ENCODE measurements at regions not wholly inside any gene's neighbourhood (a gene's known extent, or its start where the extent isn't known, plus 50 kb on each side); places are given as distances from the start of the nearest gene placed in this dataset.
"Not testable (repeated sequence)": the region's sequence is repeated elsewhere in the genome, so short reads cannot be mapped to it uniquely, and the experiment has no call there.

DNA sequence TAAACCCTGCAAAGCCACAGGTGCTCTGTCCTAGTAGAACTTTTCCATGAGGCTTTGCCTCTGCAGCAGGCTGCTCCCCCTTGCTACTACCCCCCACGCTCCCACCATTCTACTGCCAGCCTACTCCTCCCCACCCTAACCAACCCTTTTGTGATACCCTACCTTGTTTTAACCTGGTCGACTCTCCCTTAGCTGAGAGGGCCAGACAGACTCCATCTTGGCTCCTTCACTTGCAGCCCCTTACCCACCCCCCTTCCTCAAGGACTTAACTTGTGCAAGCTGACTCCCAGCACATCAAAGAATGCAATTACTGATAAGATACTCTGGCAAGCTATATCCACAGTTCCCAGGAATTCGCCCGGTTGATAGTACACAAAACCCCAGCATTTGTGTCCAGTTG is 267.9 kb downstream of the POTED start:
- H4K8ac ChIP-seq (ENCODE audit: low read depth, low read length); DNase-seq; H3K4me2 ChIP-seq (ENCODE audit: low read length); H3K79me1 ChIP-seq (ENCODE audit: low read length); H4K12ac ChIP-seq (ENCODE audit: low read depth, low read length); H3K4ac ChIP-seq (ENCODE audit: low read depth, low read length); H3K18ac ChIP-seq (ENCODE audit: low read length); H3K36me3 ChIP-seq (ENCODE audit: control insufficient read depth in 1 of 2, insufficient read depth in 2 of 2, low read length in 2 of 2); H2BK5ac ChIP-seq (ENCODE audit: low read depth, low read length, poor library complexity); H2BK120ac ChIP-seq (ENCODE audit: insufficient read depth, low read length, poor library complexity); H2BK12ac ChIP-seq (ENCODE audit: low read length); H2AFZ ChIP-seq (ENCODE audit: insufficient read depth, low read length, poor library complexity); H4K91ac ChIP-seq (ENCODE audit: low read depth, low read length); H3K27ac ChIP-seq (ENCODE audit: low read depth, low read length); H3K27me3 ChIP-seq (ENCODE audit: insufficient read depth, low read length); H3K4me1 ChIP-seq (ENCODE audit: control insufficient read depth in 1 of 2, insufficient read depth in 2 of 2, low read length in 2 of 2); H3K4me3 ChIP-seq (ENCODE audit: low read depth, low read length); H3K23ac ChIP-seq (ENCODE audit: low read length); H2AK5ac ChIP-seq (ENCODE audit: low read length); H3K9ac ChIP-seq (ENCODE audit: low read length); H3K79me2 ChIP-seq (ENCODE audit: control insufficient read depth, insufficient read depth, low read length, poor library complexity); H3K14ac ChIP-seq (ENCODE audit: low read length): not testable (repeated sequence)
- peaks cover 16% of the 10 kb centered on the region for H3K9me3 ChIP-seq (ENCODE audit: insufficient read depth, low read depth, low read length)
- no CpG with 5 or more reads among the region's 4 CpGs for WGBS (ENCODE audit: extremely low coverage, insufficient coverage, insufficient read length)

DNA sequence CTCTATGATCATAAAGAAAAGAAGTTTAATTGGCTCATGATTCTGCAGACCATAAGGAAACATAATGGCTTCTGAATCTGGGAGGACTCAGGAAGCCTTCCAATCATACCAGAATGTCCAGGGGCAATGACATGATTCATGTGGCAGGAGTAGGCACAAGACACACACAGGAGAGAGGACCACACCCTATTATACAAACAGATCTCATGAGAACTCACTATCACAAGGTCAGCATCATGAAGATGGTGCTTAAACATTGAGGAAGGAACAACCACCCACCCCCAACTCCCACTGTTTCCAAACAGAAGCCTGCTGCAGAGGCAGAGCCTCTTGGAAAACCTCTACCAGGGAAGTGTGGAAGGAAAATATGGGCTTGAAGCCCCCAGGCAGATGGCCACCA is 267.4 kb downstream of the POTED start:
- not testable (repeated sequence) for H3K79me1 ChIP-seq (ENCODE audit: low read length)

DNA sequence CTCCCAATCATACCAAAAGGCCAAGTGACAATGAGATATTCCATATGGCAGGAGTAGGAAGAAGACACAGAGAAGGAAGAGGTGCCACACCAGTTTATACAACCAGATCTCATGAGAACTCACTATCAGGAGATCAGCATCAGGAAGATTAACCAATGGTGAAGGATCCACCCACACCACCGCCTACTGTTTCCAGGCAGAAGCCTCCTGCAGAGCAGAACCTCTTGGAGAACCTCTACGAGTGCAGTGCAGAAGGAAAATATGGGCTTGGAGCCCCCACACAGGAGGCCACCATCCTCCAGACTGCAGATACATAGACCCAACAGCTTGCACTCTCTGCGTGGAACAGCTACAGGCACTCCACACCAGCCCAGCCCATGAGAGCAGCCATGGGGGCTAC is 264.4 kb downstream of the POTED start:
- not testable (repeated sequence) for H3K4ac ChIP-seq (ENCODE audit: low read depth, low read length); H3K4me3 ChIP-seq (ENCODE audit: low read depth, low read length); H3K27me3 ChIP-seq (ENCODE audit: insufficient read depth, low read length); H3K79me1 ChIP-seq (ENCODE audit: low read length); H2BK5ac ChIP-seq (ENCODE audit: low read depth, low read length, poor library complexity); H2AFZ ChIP-seq (ENCODE audit: insufficient read depth, low read length, poor library complexity); H3K27ac ChIP-seq (ENCODE audit: low read depth, low read length); H4K91ac ChIP-seq (ENCODE audit: low read depth, low read length); H3K18ac ChIP-seq (ENCODE audit: low read length); H3K14ac ChIP-seq (ENCODE audit: low read length); H3K23ac ChIP-seq (ENCODE audit: low read length); H3K79me2 ChIP-seq (ENCODE audit: control insufficient read depth, insufficient read depth, low read length, poor library complexity); H4K12ac ChIP-seq (ENCODE audit: low read depth, low read length); H3K9ac ChIP-seq (ENCODE audit: low read length); H4K8ac ChIP-seq (ENCODE audit: low read depth, low read length); H3K36me3 ChIP-seq (ENCODE audit: control insufficient read depth in 1 of 2, insufficient read depth in 2 of 2, low read length in 2 of 2); H2BK12ac ChIP-seq (ENCODE audit: low read length); H2BK120ac ChIP-seq (ENCODE audit: insufficient read depth, low read length, poor library complexity); H3K4me1 ChIP-seq (ENCODE audit: control insufficient read depth in 1 of 2, insufficient read depth in 2 of 2, low read length in 2 of 2); H2AK5ac ChIP-seq (ENCODE audit: low read length); DNase-seq; H3K4me2 ChIP-seq (ENCODE audit: low read length)
- peaks cover 16% of the 10 kb centered on the region for H3K9me3 ChIP-seq (ENCODE audit: insufficient read depth, low read depth, low read length)
- no CpG with 5 or more reads among the region's 3 CpGs for WGBS (ENCODE audit: extremely low coverage, insufficient coverage, insufficient read length)

More for the DNA sequence above, 267.4 kb downstream of the POTED start:
- H3K14ac ChIP-seq (ENCODE audit: low read length); H4K12ac ChIP-seq (ENCODE audit: low read depth, low read length); H2AFZ ChIP-seq (ENCODE audit: insufficient read depth, low read length, poor library complexity); H2BK5ac ChIP-seq (ENCODE audit: low read depth, low read length, poor library complexity); H3K18ac ChIP-seq (ENCODE audit: low read length); H3K27ac ChIP-seq (ENCODE audit: low read depth, low read length); DNase-seq; H2AK5ac ChIP-seq (ENCODE audit: low read length); H2BK12ac ChIP-seq (ENCODE audit: low read length); H4K8ac ChIP-seq (ENCODE audit: low read depth, low read length); H3K27me3 ChIP-seq (ENCODE audit: insufficient read depth, low read length); H3K4me1 ChIP-seq (ENCODE audit: control insufficient read depth in 1 of 2, insufficient read depth in 2 of 2, low read length in 2 of 2); H3K36me3 ChIP-seq (ENCODE audit: control insufficient read depth in 1 of 2, insufficient read depth in 2 of 2, low read length in 2 of 2); H3K4ac ChIP-seq (ENCODE audit: low read depth, low read length); H3K9ac ChIP-seq (ENCODE audit: low read length); H3K4me2 ChIP-seq (ENCODE audit: low read length); H3K23ac ChIP-seq (ENCODE audit: low read length); H4K91ac ChIP-seq (ENCODE audit: low read depth, low read length); H2BK120ac ChIP-seq (ENCODE audit: insufficient read depth, low read length, poor library complexity); H3K4me3 ChIP-seq (ENCODE audit: low read depth, low read length); H3K79me2 ChIP-seq (ENCODE audit: control insufficient read depth, insufficient read depth, low read length, poor library complexity): not testable (repeated sequence)
- H3K9me3 ChIP-seq (ENCODE audit: insufficient read depth, low read depth, low read length) = peaks cover 17% of the 10 kb centered on the region

DNA sequence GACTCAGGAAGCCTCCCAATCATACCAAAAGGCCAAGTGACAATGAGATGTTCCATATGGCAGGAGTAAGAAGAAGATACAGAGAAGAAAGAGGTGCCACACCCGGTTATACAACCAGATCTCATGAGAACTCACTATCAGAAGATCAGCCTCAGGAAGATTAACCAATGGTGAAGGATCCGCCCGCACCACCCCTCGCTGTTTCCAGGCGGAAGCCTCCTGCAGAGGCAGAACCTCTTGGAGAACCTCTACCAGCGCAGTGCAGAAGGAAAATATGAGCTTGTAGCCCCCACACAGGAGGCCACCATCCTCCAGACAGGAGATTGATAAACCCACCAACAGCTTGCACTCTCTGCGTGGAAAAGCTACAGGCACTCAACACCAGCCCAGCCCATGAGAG is 245.1 kb downstream of the POTED start:
- Histone ChIP-seq H3K4me3 (ENCODE audit: low read depth, low read length) (no peak overlapping the region), H3K27me3 (ENCODE audit: insufficient read depth, low read length) (no peaks in the 10 kb centered on the region), H3K4ac (ENCODE audit: low read depth, low read length) (no peak overlapping the region), H2AFZ (ENCODE audit: insufficient read depth, low read length, poor library complexity) (no peak overlapping the region), H3K36me3 (ENCODE audit: control insufficient read depth in 1 of 2, insufficient read depth in 2 of 2, low read length in 2 of 2) (no peaks in the 10 kb centered on the region), H4K8ac (ENCODE audit: low read depth, low read length) (no peak overlapping the region), H4K12ac (ENCODE audit: low read depth, low read length) (no peak overlapping the region), H3K4me1 (ENCODE audit: control insufficient read depth in 1 of 2, insufficient read depth in 2 of 2, low read length in 2 of 2) (no peaks in the 10 kb centered on the region), H3K79me1 (ENCODE audit: low read length) (no peaks in the 10 kb centered on the region), H3K9me3 (ENCODE audit: insufficient read depth, low read depth, low read length) (peaks cover 36% of the 10 kb centered on the region), H3K18ac (ENCODE audit: low read length) (no peak overlapping the region), H2BK12ac (ENCODE audit: low read length) (no peak overlapping the region), H2BK120ac (ENCODE audit: insufficient read depth, low read length, poor library complexity) (no peak overlapping the region), H3K79me2 (ENCODE audit: control insufficient read depth, insufficient read depth, low read length, poor library complexity) (no peaks in the 10 kb centered on the region), H3K14ac (ENCODE audit: low read length) (no peak overlapping the region), H2BK5ac (ENCODE audit: low read depth, low read length, poor library complexity) (no peak overlapping the region), H4K91ac (ENCODE audit: low read depth, low read length) (no peak overlapping the region), H3K27ac (ENCODE audit: low read depth, low read length) (no peak overlapping the region), H2AK5ac (ENCODE audit: low read length) (no peak overlapping the region), H3K9ac (ENCODE audit: low read length) (no peak overlapping the region), H3K4me2 (ENCODE audit: low read length) (no peak overlapping the region), H3K23ac (ENCODE audit: low read length) (no peak overlapping the region)
- WGBS (ENCODE audit: extremely low coverage, insufficient coverage, insufficient read length) = no CpG with 5 or more reads among the region's 7 CpGs
- no peak for DNase-seq

All from trophoblast cell (in vitro differentiated cells and primary cell).